ENCODE measurements at regions not wholly inside any gene's neighbourhood (a gene's known extent, or its start where the extent isn't known, plus 50 kb on each side); places are given as distances from the start of the nearest gene placed in this dataset.

DNA sequence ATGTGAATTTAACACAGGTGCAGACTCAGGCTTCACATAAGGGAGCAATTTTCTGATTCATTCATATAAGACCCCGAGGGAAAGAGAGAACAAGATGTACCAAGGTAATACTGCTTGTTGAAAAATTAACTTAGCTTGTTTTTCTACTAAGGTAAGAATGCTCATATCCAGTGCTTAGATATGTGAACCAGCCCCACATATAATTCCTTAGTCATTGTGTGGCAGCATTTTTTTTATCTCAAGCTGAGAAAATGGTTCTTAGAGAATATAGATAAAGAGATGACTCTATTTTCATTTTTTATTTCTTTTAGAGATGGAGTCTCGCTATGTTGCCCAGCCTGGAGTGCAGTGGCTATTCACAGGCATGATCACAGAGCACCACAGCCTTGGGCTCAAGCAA, 121.8 kb upstream of the SEM1 start:
- Histone ChIP-seq H3K9me3 (no peaks in the 10 kb centered on the region), H3K36me3 (no peaks in the 10 kb centered on the region), H3K27ac (no peak overlapping the region), H3K4me3 (no peak overlapping the region), H3K27me3 (no peaks in the 10 kb centered on the region), H3K4me1 (no peaks in the 10 kb centered on the region)
- TF ChIP-seq, protein P1, sequence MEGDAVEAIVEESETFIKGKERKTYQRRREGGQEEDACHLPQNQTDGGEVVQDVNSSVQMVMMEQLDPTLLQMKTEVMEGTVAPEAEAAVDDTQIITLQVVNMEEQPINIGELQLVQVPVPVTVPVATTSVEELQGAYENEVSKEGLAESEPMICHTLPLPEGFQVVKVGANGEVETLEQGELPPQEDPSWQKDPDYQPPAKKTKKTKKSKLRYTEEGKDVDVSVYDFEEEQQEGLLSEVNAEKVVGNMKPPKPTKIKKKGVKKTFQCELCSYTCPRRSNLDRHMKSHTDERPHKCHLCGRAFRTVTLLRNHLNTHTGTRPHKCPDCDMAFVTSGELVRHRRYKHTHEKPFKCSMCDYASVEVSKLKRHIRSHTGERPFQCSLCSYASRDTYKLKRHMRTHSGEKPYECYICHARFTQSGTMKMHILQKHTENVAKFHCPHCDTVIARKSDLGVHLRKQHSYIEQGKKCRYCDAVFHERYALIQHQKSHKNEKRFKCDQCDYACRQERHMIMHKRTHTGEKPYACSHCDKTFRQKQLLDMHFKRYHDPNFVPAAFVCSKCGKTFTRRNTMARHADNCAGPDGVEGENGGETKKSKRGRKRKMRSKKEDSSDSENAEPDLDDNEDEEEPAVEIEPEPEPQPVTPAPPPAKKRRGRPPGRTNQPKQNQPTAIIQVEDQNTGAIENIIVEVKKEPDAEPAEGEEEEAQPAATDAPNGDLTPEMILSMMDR (IDR thresholded peaks at IDR 0.05) = no peak
- no peak for DNase-seq (ENCODE audit: low spot score)

DNA sequence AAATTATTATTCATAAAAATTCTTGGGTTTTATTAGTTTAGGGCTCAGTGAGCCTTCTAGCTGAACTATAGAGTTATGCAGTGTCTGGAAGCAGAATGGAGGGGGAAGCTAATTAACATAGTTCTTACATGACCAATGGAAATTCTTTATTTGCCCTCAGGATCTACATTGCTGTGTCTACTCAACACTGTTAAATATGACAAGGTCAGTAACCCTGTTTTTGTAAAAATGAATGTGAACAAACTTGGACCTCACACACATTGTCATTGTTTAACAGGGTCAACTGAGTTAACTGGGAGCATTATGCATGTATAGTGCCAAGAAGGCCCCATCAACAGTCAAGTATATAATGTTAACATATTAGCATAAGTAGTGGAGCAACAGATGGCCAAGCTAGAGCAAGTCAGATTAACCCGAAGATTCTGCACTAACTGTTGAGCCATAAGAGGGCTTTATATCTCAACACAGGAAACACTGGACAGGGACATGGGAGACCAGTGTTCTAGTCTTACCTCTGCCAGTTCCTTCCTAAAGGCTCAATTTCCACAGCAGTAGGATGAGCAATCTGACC, 122.5 kb upstream of the SEM1 start:
- H3K9me3 ChIP-seq = no peaks in the 10 kb centered on the region
- H3K4me1 ChIP-seq = no peaks in the 10 kb centered on the region
- H3K36me3 ChIP-seq = no peaks in the 10 kb centered on the region
- H3K4me3 ChIP-seq = no peak overlapping the region
- H3K27ac ChIP-seq = no peak overlapping the region
- no peaks in the 10 kb centered on the region for H3K27me3 ChIP-seq
- DNase-seq (ENCODE audit: low spot score) = no peak
- TF ChIP-seq, protein P1 (IDR thresholded peaks at IDR 0.05) = no peak

DNA sequence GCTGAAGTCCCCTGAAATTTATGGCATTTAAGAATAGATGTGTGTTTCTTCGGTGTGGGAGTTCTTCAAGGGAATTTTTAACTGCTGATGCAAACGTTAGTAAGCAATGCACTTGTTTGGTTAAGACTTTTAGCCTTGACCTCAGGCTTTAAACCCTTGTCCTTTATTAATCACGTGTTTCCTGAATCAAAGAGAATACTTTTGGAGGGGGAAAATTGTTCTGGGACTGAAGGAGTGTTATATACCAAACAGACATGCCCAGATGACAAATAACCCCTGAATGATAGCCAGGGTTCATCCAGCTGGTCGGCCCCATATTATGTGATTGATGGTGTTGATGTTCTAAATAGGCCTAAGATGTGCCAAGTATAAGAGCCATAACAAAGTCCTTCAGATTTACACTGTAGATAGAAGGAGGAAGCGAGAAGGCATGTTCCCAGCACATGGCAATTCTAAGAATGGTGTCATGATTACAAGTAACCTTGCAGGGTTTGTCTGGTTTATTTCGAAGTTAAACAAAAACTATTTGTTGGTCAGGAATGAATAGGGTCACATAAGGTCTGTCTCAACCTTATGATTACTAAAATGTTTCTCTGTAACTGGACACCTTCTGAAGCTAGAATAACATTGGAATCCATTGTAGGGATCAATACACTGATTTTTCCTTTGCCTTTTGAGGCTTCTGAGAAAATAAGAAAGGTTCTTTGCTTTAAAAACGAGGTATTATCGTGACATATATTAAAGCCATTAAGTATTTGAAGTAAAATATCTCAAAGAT, 124.2 kb upstream of the SEM1 start:
- no peak for DNase-seq (ENCODE audit: low spot score)
- Histone ChIP-seq H3K27ac (no peak overlapping the region), H3K9me3 (no peaks in the 10 kb centered on the region), H3K4me3 (no peak overlapping the region), H3K4me1 (no peaks in the 10 kb centered on the region), H3K36me3 (no peaks in the 10 kb centered on the region), H3K27me3 (no peaks in the 10 kb centered on the region)
- TF ChIP-seq, protein P1 (IDR thresholded peaks at IDR 0.05) = no peak

DNA sequence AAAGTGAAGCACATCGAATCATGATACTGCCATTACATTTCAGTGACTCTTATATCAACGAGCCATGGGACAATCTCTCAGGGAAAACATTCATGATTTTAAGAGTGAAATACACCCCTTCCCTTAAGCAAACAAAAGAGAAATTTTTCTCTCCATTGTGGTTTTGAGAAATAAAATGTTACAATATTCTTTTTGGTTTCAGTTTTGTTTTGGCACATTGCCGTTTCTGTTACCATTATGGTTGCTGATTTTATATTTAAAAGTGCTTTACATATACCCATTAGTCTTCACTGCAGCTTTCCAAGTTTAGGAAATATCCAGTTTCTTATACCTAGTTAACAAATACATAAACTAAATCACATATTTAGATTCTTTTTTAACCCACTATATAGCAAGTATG, 126.8 kb upstream of the SEM1 start:
- TF ChIP-seq, protein P1 (IDR thresholded peaks at IDR 0.05) = no peak
- no peak for DNase-seq (ENCODE audit: low spot score)
- no peak overlapping the region for H3K4me3 ChIP-seq

DNA sequence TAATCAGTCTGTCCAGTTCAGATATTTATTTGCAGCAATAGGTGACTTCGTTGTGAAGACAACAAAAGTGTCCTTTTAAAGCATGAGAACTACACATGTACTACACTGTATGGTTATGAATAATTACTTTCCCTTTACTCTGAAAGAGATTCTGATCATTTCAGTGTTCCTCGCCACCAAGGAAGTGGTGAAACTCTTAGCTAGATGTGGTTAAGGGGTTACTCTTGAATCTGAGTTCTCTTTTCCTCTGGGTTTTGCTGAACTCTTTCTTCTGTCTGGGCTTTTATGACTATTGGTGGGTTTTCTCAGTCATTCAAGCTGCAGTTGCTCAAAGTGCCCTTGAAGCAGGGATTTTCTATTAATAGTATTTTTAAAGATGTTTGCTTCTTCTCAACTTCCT, 127.9 kb upstream of the SEM1 start:
- H3K4me3 ChIP-seq = no peak overlapping the region
- no peak for DNase-seq (ENCODE audit: low spot score)
- TF ChIP-seq, protein P1 (IDR thresholded peaks at IDR 0.05) = no peak
- H3K27ac ChIP-seq = no peak overlapping the region
- H3K36me3 ChIP-seq = no peaks in the 10 kb centered on the region
- no peaks in the 10 kb centered on the region for H3K4me1 ChIP-seq
- no peaks in the 10 kb centered on the region for H3K27me3 ChIP-seq
- H3K9me3 ChIP-seq = no peaks in the 10 kb centered on the region

More for the DNA sequence above, 126.8 kb upstream of the SEM1 start:
- Histone ChIP-seq H3K4me1 (no peaks in the 10 kb centered on the region), H3K36me3 (no peaks in the 10 kb centered on the region), H3K27me3 (no peaks in the 10 kb centered on the region), H3K27ac (no peak overlapping the region), H3K9me3 (no peaks in the 10 kb centered on the region)

Data from right atrium auricular region (tissue), 2 donors.